GM18517 (cell line): ENCODE measurements at regions not wholly inside any gene's neighbourhood (a gene's known extent, or its start where the extent isn't known, plus 50 kb on each side); places are given as distances from the start of the nearest gene placed in this dataset.
"Not testable (repeated sequence)": the region's sequence is repeated elsewhere in the genome, so short reads cannot be mapped to it uniquely, and the experiment has no call there.

ENCODE experiments used
- ATAC-seq: cut with Tn5 transposase; IDR thresholded peaks from one replicate; pipeline ENCODE4 v1.9.1; 2021; ENCODE audit warnings: mild to moderate bottlenecking, moderate library complexity; ENCODE audit not compliant: unreplicated experiment

DNA sequence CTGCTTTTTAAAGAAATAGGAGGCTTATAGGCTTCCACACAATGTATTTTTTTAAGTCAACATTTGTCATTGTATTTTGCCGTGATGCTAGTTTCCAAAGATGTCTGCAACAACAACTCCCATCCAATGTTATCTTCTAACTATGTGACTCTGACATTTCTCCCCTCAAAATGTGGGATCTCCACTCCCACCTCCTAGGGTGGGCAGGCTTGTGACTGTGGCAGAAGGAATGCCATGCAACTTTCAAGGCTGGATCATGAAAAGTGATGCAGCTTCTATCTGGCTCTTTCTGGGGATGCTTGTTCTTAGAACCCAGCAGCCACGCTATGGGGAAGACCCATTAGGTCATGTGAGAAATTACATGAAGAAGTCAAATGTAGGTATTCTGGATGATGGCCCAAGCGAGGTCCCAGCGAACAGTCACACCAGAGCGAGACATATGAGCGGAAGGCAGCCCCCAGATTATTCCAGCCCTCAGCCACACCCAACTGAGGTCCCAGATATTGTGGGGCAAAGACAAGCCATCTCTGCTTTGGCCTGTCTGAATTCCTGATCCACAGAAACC is 124.3 kb downstream of the BDH1 start:
- ATAC-seq = no peak

DNA sequence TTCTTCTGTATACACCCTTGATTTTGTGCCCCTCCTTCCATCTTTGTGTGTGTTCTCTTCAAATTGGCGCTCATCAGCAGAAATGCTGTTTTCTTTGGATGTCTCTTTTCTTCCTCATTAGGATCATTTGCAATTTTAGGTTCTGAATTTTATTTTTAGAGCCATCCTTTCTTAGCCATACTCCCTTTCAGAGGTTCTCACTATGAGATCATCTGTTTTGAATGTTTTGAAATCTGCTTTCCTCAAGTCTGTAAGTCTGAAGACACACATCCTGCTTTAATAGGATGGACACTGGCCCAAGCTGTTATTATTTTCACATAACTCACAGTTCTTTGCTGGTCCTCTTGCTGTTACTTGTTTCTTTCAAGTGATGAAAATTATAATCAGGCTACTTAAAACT is 124.8 kb downstream of the BDH1 start:
- ATAC-seq = no peak

DNA sequence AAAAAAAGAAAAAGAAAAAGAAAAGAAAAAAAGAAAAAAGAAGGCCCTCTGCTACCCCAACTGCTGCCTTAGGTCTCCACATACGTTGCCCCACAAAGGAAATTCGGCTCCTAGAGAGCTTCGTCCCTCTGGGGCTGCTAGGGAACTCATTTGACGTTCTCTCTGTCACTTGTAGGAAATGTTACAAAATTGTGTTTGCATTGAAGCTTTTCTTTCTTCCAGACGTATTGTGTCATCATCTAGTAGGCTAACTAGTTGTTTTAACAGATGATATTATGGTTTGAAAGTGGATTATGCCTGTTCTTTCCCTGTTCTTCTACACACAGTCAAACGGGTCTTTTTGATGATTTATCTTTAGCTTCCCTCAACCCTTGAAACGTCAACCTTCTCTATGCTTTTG is 125.3 kb downstream of the BDH1 start:
- no peak for ATAC-seq

DNA sequence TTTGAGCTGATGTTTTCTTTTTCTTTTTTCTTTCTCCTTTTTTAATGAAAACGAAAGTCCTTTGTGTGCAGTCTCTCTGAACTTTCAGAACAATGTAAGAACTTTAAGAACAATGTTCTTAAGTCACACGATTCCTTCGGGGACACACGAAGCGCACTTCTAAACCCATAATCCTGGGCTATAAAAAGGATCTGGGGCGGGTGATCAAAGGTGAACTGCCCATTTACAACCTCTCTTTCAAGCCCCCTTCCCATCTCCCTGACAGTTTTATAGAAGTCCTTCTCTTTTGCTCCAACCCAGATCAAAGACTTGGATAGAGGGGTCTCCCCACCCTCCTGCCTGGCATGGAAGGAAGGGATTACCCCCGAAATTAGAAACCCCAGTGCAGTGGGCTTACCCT is 126.8 kb downstream of the BDH1 start:
- ATAC-seq = no peak

DNA sequence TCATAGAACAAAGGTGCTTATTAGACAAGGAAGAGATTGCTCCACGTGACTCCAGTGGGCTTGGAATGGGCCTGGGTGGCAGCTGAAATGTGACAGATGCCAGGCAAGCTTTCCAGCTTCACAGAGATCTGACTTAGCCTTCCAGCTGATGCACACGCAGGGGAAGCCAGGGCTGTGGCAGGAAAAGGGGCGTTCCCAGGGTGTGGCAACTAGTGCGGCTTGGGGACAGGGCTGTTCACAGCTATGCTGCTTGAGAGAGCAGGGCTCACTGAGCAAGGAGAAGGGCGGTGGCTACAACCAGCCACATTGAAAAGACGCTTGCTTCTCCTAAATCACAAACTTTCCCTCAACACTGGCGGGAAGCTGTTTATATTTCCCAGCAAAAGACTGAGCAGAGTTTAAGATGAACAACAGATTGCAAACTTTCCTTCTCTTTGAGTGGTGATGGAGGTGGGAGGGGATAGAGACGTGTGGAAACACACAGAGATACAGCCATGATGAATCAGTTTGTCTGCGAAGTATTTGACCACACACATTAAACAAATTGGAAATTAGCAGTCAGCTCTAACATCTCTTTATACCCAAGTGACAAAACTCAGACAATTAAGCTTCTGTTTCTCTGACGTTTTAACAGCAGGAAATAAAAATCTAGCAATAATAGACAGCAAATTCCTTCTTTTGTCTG is 127.5 kb downstream of the BDH1 start:
- ATAC-seq = no peak

DNA sequence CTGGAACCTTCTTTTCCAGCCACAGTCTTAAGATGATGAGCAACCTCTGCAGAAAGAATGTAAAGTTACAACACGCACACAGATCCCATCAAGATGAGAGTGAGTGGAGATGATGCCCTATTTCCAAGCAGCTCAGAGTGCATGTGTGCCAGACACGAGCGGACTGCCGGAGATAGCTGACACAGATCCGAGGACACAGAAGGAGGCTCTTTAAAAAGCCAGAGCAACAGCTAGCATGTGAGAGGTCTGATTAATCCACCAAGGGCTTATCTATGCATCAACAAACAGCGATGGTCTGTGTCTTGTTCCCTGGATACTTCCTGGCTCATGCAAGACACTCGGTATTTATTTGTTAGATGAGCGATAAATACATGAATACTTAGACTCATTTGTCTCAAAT is 128.6 kb upstream of the DLG1 start:
- no peak for ATAC-seq

DNA sequence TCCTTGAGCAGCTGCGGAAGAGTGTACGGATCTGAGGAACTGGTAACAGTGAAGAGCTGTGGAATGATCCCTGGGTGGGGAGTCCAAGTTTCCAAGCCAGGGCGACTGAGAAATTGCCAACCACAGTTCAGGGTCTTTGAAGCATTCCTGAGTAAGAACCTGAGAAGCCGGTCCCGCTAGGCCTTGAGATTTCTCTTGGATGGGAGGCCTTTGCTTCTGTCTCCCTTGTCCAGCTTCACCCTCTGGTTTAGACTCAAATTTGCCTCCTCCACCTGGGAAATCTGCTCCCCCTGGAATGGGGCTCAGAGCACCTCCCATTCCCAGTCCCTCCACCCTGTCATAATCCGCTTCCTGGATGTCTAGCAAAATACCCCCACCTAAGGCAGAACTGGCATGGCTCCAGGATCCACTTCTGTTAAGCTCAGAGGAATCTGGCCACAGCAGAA is 127.7 kb upstream of the DLG1 start:
- ATAC-seq = no peak

DNA sequence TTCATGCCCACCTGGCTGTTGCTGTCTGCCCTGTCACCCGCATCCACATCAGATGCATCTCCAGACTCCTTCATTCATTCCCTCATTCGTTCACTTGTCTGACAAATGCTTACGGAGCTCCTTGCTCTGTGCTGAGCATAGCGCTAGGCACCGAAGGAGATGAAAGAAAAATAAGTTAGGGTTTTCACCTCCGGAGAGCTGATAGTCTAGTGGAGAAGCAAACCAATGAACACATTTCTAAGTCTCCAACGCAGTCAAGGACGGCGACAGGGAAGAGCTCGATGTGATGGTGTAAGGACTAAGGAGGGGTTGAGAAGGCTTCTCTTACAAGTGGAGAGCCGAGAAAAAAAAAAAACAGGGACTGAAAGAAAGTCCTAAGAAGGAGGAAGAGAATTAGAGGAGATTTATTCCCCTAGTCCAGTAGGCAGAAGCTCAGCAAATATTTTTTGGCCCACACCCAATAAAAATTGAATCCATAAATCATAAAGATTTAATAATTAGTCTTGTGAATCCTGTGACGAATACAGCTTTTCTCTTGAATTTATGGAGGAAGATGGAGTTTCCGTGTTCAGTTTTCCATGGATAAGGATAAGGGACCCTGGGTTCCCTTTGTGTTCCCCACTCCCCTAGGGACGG is 127.2 kb upstream of the DLG1 start:
- no peak for ATAC-seq

DNA sequence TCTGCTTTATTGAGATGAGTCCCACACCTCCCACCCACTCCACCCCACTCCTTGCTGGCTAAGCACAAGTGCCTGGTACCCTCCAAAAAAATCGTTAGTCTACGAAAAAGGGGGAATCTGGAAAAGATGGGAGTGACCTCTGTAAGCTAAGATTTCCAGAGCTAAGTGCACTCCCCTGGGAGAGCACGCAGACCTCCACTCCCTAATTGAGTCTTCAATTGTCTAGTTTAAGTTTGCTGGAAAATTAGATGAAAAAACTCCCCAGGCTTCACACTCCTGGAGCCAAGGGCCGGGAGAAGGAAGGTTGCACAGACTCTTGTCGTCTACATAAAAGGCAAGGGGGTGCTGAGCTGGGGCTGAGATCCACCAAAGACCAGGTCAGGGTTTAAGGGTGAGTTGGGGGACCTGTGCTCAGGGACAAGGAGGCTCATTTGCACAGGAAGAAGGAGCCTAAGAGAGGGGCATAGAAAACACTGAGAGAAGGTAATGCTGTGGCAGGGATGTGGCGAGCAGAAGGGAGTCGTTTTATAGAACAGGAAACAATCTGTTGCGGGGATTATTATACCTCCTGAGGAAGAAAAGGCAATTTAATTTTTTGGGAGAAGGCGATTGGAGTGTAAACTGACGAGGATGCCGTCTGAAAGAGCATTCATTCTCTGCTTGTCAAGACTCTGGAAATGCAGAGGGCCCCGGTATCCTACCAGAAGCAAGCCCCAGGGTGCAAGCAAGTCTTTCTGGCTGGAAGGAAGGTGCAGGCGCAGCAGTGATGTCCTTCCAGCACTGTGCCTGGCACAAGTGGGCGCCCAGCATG is 126.5 kb upstream of the DLG1 start:
- ATAC-seq = no peak

DNA sequence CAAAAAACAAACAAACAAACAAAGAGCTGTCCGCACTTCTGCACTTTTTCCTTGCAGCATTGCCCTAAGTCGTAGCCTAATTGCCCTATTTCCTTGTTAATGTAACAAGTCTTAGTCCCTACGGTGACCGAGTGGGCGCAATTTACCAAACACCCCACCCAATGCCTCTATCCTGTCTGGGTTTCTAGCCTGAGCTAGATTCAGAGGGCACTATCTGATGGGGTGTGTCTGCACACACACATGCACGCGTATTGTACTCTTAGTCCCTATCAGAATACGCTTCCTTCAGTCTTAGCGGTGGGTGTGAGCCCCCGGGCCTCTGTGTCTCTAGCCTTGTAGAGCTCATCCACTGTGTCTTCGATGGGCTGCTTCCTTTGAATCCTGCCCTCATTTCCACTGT is 125.9 kb upstream of the DLG1 start:
- no peak for ATAC-seq

DNA sequence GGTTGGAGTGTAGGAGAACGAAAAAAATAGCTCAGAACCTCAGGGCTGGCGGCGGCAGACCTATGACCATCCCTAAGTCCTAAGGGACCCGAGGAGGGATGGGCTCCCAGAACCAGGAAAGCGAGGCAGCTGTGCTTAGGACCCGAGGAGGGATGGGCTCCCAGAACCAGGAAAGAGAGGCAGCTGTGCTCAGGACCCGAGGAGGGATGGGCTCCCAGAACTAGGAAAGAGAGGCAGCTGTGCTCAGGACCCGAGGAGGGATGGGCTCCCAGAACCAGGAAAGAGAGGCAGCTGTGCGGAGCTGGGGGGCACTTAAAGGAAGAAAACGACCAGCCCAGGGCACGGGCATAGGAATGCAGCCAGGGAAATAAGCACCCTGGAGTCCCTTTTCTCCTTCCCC is 125.0 kb upstream of the DLG1 start:
- no peak for ATAC-seq

DNA sequence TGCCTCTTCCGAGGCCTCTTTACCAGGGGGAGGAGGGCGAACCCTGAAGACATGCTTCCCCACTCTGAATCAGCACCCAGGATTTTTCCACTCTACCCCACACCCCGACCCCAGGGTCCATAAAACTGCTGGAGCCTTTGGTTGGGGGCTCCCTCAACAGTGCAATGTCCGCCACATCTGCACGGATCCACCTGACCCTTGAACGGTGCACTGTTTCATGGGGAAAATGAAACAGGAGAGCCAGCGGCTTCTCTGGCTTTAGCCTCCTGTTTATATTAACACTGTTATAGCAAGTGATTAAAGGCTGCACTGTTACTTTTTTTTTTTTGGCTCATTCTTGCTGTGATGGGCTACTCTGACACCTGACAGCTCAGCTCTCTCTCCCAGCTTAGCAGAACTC is 124.1 kb upstream of the DLG1 start:
- ATAC-seq = no peak

DNA sequence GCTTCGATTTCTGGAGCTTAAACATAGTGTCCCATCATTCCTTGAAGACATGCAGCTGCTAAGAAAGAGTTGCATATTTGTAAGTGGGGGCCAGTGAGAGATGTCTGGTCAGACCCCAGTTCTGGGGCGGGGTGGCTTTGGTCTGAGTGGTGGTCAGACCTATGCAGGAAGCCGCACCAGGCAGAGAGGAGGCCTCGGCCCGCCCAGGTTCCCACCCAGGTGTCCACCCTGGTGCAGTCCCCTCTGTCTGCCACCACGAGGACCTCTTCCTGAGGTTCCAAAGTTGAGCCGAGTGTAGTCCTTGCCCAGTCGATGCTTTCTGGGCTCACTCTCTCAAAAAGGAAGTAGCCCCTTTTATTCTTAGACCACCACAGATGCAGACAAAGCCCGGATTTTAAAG is 122.6 kb upstream of the DLG1 start:
- no peak for ATAC-seq

DNA sequence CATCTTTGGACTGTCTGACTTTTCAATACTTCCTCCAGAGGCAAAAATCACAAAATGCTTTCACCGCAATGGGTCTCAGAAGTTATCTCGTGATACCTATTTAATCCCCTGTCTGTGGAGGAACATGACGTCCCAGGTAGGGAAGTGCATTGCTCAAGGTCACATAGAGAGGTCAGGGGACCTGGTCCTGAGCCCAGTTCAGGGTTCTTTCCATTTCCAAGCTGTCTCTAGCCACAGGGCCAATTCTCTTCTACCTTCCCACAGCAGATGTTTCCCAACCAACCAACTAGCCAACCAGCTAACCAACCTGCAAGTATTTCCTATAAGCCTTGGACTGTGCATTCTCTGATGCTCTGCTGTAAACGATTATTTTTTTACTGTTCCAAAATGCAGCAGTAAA is 122.2 kb upstream of the DLG1 start:
- no peak for ATAC-seq

DNA sequence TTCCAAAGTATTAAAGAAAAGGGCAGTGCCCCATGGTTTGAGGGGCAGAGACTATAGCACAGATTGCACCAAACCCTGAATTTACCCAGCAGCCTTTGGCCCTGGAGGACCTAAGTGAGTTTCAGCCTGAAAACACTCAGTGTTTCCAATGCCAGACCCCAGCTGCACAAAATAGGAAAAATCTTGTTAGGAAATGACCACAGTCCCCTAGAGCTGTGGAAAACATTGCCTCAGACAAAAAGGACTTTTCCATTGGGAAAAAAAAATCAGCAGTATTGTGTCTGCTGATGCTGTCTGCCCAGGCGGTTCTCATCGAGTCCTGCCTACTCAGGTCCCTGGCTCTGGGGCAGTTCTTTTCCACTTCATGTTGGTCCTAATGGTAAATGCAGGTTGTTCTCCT is 121.7 kb upstream of the DLG1 start:
- no peak for ATAC-seq

DNA sequence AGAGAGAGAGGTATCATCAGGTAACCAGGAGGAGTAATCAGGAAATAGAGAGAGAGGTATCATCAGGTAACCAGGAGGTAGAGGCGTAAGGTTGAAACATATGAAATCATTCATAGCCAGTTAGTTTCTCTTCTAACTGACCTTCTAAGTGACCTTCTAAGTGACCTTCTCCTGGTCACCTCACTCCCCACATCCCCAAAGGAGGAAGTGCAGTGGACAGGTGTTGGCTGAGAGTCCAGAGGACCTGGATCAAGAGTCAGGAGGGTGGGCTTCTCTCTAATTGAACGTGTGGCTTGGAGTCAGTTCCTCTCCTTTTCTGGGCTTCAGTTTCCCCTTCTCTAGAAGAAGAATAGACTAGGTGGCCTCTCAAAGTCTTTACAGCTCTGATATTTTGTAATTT is 121.3 kb upstream of the DLG1 start:
- ATAC-seq = no peak

DNA sequence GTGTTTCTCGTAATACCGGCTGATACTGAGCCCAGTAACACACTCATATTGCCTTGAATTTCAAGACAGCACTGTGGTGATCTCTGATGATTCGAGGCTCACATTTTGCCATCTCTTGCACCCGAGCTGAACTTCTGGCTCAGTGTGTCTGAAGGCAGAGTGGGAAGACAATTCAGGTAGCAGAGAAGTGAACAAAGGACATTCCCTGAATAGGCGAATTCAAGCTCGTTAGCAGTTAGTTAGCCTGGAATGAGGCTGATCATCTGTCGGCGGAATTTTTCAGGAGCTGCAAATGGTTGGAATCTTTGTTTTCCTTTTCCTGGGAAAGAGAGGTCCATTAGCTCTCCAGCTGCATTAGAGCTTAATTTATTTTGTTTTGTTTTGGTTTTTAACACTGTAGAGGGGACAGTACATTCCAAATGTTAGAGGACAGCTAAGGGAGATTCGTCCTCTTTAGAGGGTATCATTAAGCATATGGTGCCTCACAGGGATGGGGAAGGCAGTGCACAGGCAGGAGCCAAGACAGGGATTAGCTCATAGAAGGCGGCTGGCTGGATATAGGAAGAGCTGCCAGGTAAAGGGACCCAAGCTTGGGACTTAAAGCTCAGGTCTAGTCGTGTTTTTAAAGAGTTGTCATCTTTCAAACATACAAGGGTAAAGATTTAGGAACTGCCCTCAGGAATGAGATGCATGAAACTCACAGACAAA is 119.7 kb upstream of the DLG1 start:
- no peak for ATAC-seq

DNA sequence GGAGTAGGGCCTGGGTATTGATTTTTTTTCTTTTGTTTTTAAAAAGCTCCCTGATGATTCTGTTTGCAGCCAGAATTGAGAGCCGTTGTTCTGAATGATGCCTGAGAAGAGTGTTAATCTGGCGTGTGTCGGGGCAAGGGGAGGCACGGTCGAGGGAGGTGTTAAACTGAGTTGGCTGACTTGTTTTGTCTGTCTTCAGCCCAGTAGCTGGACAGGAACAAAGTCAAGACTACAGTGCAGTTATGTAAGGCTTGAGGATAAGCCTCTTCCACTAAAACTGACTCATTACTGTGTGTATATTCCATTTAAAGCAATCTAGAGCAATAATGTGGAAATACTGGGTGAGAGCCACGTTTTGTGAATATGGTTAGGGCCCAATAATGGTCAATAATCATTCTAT is 119.0 kb upstream of the DLG1 start:
- ATAC-seq = no peak

DNA sequence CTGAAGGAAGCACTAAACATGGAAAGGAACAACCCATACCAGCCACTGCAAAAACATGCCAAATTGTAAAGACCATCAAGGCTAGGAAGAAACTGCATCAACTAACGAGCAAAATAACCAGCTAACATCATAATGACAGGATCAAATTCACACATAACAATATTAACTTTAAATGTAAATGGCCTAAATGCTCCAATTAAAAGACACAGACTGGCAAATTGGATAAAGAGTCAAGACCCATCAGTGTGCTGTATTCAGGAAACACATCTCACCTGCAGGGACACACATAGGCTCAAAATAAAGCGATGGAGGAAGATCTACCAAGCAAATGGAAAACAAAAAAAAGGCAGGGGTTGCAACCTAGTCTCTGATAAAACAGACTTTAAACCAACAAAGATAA is 113.5 kb upstream of the DLG1 start:
- not testable (repeated sequence) for ATAC-seq

DNA sequence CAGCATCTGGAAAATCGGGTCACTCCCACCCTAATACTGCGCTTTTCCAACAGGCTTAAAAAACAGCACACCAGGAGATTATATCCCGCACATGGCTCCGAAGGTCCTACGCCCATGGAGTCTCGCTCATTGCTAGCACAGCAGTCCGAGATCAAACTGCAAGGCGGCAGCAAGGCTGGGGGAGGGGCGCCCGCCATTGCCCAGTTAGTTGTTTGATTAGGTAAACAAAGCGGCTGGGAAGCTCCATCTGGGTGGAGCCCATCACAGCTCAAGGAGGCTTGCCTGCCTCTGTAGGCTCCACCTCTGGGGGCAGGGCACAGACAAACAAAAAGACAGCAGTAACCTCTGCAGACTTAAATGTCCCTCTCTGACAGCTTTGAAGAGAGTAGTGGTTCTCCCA is 111.8 kb upstream of the DLG1 start:
- ATAC-seq = not testable (repeated sequence)
